Adrenal gland (tissue), 5 donors: ENCODE measurements at regions not wholly inside any gene's neighbourhood (a gene's known extent, or its start where the extent isn't known, plus 50 kb on each side); places are given as distances from the start of the nearest gene placed in this dataset.

Source experiments
- CTCF ChIP-seq, 6 experiments: fragments of 450-650 bp in 4 of 6; fragments of 200-600 bp in 2 of 6; sonication (generic) in 1 of 6; IDR thresholded peaks; 1 replicate in 5 of 6; 2 replicates in 1 of 6; pipeline versions ENCODE4 v1.5.1 to v1.8.0; 2016 to 2021; ENCODE audit warnings: antibody characterized with exemption in 6 of 6, mild to moderate bottlenecking in 2 of 6, moderate library complexity in 1 of 6
- POLR2A ChIP-seq, 2 donors: fragments of 450-650 bp; IDR thresholded peaks; one replicate each; pipeline ENCODE4 v1.6.1; 2017; ENCODE audit warnings: antibody characterized with exemption in 2 of 2, mild to moderate bottlenecking in 2 of 2, moderate library complexity in 1 of 2
- donor health status: DM: no; HTN: no; CAD: no.

- TF ChIP-seq POLR2A (IDR thresholded peaks at IDR 0.05) (no peak), CTCF (IDR thresholded peaks at IDR 0.05) (no peak)
Observed at GRCh38 chr1:30335389-30335996, 387.9 kb downstream of the MATN1 start.
